ENCODE measurements at regions not wholly inside any gene's neighbourhood (a gene's known extent, or its start where the extent isn't known, plus 50 kb on each side); places are given as distances from the start of the nearest gene placed in this dataset.

DNA sequence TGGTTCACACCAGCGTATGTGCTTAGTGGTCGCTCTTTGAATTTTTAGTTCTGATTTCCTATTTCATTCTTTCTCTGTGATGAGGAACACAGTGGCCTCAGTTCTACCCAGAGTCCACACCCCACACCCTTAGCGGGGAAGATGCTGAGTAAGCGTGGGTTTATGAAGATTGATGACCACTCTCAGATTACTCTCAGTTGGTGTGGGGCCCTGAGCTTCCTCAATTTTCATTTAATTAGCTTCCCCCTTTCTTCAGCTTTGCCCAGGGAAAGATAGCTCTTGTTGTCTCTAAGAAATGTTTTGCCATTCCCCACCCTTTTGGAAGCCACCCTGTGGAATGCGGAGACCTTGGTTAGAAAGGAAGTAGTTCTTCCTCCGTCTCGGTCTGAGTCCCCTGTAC, 299.9 kb upstream of the PROX1 start:
- H3K9me3 ChIP-seq = no peaks in the 10 kb centered on the region
- TF ChIP-seq, protein P1, sequence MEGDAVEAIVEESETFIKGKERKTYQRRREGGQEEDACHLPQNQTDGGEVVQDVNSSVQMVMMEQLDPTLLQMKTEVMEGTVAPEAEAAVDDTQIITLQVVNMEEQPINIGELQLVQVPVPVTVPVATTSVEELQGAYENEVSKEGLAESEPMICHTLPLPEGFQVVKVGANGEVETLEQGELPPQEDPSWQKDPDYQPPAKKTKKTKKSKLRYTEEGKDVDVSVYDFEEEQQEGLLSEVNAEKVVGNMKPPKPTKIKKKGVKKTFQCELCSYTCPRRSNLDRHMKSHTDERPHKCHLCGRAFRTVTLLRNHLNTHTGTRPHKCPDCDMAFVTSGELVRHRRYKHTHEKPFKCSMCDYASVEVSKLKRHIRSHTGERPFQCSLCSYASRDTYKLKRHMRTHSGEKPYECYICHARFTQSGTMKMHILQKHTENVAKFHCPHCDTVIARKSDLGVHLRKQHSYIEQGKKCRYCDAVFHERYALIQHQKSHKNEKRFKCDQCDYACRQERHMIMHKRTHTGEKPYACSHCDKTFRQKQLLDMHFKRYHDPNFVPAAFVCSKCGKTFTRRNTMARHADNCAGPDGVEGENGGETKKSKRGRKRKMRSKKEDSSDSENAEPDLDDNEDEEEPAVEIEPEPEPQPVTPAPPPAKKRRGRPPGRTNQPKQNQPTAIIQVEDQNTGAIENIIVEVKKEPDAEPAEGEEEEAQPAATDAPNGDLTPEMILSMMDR (IDR thresholded peaks at IDR 0.05) = no peak
- DNase-seq = no peak

GRCh38 chr1:213688655-213689054, 299.1 kb upstream of the PROX1 start:
- no peaks in the 10 kb centered on the region for H3K4me1 ChIP-seq
- H3K36me3 ChIP-seq = no peaks in the 10 kb centered on the region
- ATAC-seq (no peak), DNase-seq (no peak)
- H3K27ac ChIP-seq = no peak overlapping the region
- H3K9me3 ChIP-seq = no peaks in the 10 kb centered on the region
- TF ChIP-seq, protein P1 (IDR thresholded peaks at IDR 0.05) = no peak
- H3K27me3 ChIP-seq = no peaks in the 10 kb centered on the region
- intact Hi-C loops (cut with DNase I) = no loop called here
- H3K4me3 ChIP-seq = no peak overlapping the region

More for the DNA sequence above, 299.9 kb upstream of the PROX1 start:
- no peak overlapping the region for H3K27ac ChIP-seq
- H3K27me3 ChIP-seq = no peaks in the 10 kb centered on the region
- no peak for ATAC-seq
- no peaks in the 10 kb centered on the region for H3K4me1 ChIP-seq
- H3K36me3 ChIP-seq = no peaks in the 10 kb centered on the region
- intact Hi-C loops (cut with DNase I) = no loop called here
- H3K4me3 ChIP-seq = no peak overlapping the region

DNA sequence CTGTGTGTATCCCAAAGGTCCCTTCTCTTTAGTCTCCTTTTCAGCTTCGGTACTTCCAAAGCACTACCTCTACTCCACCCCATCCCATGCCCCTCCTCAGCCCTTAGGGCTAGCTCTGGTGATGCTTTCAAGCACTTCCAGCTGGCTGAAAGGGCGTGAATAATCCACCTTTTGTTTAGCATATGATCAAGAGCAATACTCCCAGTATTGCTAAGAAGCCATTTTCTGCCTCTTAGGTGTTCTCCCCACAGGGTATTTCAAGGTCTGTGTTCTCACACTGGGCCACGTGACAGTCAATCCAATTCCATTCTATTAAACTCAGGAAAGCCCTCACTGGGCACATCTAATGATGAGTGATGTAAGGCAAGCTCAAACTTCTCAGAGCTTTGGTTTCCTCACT, 298.5 kb upstream of the PROX1 start:
- H3K36me3 ChIP-seq = no peaks in the 10 kb centered on the region
- H3K4me3 ChIP-seq = no peak overlapping the region
- no peak for DNase-seq
- no peaks in the 10 kb centered on the region for H3K4me1 ChIP-seq
- no peak overlapping the region for H3K27ac ChIP-seq
- no peaks in the 10 kb centered on the region for H3K9me3 ChIP-seq
- no peaks in the 10 kb centered on the region for H3K27me3 ChIP-seq
- intact Hi-C loops (cut with DNase I) = no loop called here
- no peak for ATAC-seq
- TF ChIP-seq, protein P1 (IDR thresholded peaks at IDR 0.05) = no peak

- no peak for ATAC-seq
- no peaks in the 10 kb centered on the region for H3K4me1 ChIP-seq
- no peaks in the 10 kb centered on the region for H3K27me3 ChIP-seq
- H3K9me3 ChIP-seq = no peaks in the 10 kb centered on the region
- intact Hi-C loops (cut with DNase I) = no loop called here
- no peak overlapping the region for H3K4me3 ChIP-seq
- DNase-seq = no peak
- H3K27ac ChIP-seq = no peak overlapping the region
- TF ChIP-seq, protein P1 (IDR thresholded peaks at IDR 0.05) = no peak
- H3K36me3 ChIP-seq = no peaks in the 10 kb centered on the region
Observed at GRCh38 chr1:213690341-213690917, 297.3 kb upstream of the PROX1 start.

- intact Hi-C loops (cut with DNase I) = no loop called here
- no peak overlapping the region for H3K4me3 ChIP-seq
- DNase-seq (no peak), ATAC-seq (no peak)
- no peaks in the 10 kb centered on the region for H3K4me1 ChIP-seq
- TF ChIP-seq, protein P1 (IDR thresholded peaks at IDR 0.05) = no peak
- H3K27me3 ChIP-seq = no peaks in the 10 kb centered on the region
- no peaks in the 10 kb centered on the region for H3K36me3 ChIP-seq
- H3K9me3 ChIP-seq = no peaks in the 10 kb centered on the region
- H3K27ac ChIP-seq = no peak overlapping the region
Observed at GRCh38 chr1:213692321-213692720, 295.5 kb upstream of the PROX1 start.

All from left lung (tissue), 4 donors.